ENCODE measurements at regions not wholly inside any gene's neighbourhood (a gene's known extent, or its start where the extent isn't known, plus 50 kb on each side); places are given as distances from the start of the nearest gene placed in this dataset.
"Not testable (repeated sequence)": the region's sequence is repeated elsewhere in the genome, so short reads cannot be mapped to it uniquely, and the experiment has no call there.

DNA sequence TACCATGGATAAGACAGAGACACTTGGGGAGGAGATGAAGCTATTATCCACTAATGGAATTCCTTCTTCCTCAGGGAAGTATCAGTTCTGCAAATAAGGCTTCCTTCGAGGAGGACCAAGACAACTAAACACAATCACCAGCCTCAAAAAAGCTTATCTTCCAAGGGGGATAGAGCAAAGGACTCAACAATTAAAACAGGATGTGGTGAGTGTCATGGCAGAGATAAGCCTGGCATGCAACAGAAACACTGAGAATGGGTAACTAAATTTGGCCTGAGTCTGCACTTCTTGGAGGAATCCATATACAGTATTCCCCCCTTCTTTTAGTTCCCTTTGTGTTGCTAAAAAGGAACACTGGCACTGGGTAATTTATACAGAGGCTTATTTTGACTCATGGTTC lies 1285.2 kb downstream of the GATA3 start:
- no peak for DNase-seq
- Mint-ChIP-seq H3K27ac (no peak overlapping the region), H3K4me3 (no peak overlapping the region), H3K36me3 (ENCODE audit: low read depth) (no peaks in the 10 kb centered on the region), H3K4me1 (no peaks in the 10 kb centered on the region), H3K27me3 (peaks cover 5% of the 10 kb centered on the region), H3K9me3 (no peaks in the 10 kb centered on the region)
- intact Hi-C loops (cut with micrococcal nuclease), result no loop called here

DNA sequence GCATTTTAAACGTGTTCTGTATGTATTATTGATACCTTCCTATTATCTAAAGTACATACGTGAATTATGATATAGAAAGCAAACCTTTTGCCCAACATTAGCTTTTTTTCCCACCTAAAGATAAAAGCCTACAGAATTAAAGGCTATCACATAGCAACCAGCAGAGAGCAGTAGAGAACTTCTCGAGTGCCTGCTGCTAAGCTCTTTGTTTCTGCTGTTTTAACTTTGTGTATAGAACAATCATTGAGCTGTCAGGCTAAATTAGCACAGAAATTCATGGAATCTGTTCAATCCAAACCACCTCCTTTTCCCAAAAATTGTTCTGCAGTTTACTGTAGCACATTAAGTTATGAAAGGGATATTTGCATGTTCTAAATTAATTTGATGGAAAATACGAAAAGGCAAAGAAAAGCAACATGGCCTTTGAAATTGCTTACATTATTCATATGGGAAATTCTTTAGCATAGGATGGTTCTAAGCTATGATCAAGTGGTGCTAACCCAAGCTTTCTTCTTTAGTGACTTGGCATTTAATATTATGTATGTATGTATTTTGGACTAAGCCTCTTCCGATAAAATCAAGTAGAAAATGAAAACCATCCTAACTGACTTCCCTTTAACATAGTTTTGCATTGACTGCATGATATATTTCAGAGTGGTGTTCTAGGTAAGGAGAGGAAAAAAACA lies 1288.5 kb downstream of the GATA3 start:
- Mint-ChIP-seq H3K4me1 (no peaks in the 10 kb centered on the region), H3K9me3 (no peaks in the 10 kb centered on the region), H3K4me3 (no peak overlapping the region), H3K27me3 (peaks cover 3% of the 10 kb centered on the region), H3K36me3 (ENCODE audit: low read depth) (no peaks in the 10 kb centered on the region), H3K27ac (no peak overlapping the region)
- intact Hi-C loops (cut with micrococcal nuclease), result no loop called here
- no peak for DNase-seq

DNA sequence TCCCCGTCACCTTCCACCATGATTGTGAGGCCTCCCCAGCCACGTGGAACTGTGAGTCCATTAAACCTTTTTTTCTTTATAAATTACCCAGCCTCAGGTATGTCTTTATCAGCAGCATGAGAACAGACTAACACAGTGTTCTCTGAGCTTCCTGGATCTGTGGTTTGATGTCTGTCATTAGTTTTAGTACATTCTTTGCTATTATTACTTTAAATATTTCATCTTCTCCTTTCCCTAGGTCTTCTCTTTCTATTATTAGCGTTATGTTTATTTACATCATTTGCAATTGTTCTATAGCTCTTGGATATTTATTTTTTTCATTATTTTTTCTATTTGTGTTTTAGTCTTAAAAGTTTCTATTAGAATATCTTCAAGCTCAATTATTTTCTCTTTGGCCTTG lies 1293.4 kb downstream of the GATA3 start:
- intact Hi-C loops (cut with micrococcal nuclease); DNase-seq; H3K27ac Mint-ChIP-seq; H3K4me3 Mint-ChIP-seq; H3K4me1 Mint-ChIP-seq; H3K9me3 Mint-ChIP-seq; H3K36me3 Mint-ChIP-seq (ENCODE audit: low read depth); H3K27me3 Mint-ChIP-seq: not testable (repeated sequence)

DNA sequence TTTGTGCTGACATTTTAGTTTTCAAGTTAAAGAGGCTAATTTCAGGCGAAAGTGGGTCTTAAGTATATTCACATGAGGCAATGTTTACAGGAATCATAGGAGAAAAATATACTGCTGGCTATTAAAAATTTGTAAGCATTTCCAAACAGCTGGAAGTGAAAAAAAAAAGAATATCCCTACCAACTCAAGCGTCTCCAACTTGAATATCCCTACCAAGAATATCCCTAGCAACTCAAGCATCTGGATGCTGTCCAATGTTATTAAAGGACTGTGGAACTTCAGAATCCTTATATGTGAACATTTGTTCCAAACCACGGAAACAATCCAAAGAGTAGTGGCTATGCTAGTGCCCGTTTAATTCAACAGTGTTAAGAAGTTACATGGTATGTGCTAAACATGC lies 1303.0 kb downstream of the GATA3 start:
- H3K4me3 Mint-ChIP-seq, result no peak overlapping the region
- H3K4me1 Mint-ChIP-seq, result peaks cover 1% of the 10 kb centered on the region
- no peaks in the 10 kb centered on the region for H3K27me3 Mint-ChIP-seq
- intact Hi-C loops (cut with micrococcal nuclease), result no loop called here
- H3K27ac Mint-ChIP-seq, result no peak overlapping the region
- no peaks in the 10 kb centered on the region for H3K9me3 Mint-ChIP-seq
- H3K36me3 Mint-ChIP-seq (ENCODE audit: low read depth), result no peaks in the 10 kb centered on the region
- no peak for DNase-seq

DNA sequence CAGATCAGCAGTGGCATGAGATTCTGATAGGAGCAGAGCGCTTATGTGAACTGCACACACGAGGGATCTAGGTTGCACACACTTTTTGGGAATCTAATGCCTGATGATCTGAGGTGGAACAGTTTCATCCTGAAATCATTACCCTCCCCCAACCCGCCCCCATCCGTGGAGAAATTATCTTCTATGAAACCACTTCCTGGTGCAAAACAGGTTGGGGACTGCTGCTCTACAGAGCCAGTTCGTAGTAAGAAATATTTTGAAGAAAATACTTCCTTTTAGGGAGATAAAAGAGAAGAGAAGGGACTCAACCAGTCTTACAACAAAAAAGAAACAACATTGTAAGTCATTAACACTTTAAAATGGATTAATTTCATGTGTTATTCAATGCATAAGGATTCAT lies 1308.2 kb downstream of the GATA3 start:
- H3K4me3 Mint-ChIP-seq, result no peak overlapping the region
- no peaks in the 10 kb centered on the region for H3K27me3 Mint-ChIP-seq
- H3K27ac Mint-ChIP-seq, result no peak overlapping the region
- intact Hi-C loops (cut with micrococcal nuclease), result no loop called here
- H3K9me3 Mint-ChIP-seq, result no peaks in the 10 kb centered on the region
- peaks cover 3% of the 10 kb centered on the region for H3K4me1 Mint-ChIP-seq
- no peaks in the 10 kb centered on the region for H3K36me3 Mint-ChIP-seq (ENCODE audit: low read depth)
- no peak for DNase-seq

DNA sequence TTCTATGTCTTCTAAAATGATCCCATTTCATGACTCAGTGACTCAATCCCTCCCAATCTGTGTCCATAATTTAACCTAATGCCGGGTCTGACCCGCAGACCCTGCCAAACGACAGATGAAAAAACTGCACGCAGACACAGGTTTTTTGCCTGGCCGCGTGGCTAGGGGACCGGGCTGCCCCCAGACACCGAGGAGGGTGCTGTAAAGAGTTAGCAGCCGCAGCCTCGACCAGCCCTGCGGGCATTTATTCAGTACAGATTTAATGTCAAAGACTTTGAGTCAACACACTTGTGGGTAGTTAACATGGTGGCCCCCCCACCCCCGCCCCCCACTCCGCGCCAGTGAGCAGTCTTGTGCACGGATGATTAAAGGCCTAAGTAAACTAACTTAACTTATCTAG lies 1324.7 kb downstream of the GATA3 start:
- Mint-ChIP-seq H3K9me3 (peaks cover 3% of the 10 kb centered on the region), H3K27me3 (no peaks in the 10 kb centered on the region), H3K27ac (no peak overlapping the region), H3K4me3 (no peak overlapping the region), H3K36me3 (ENCODE audit: low read depth) (no peaks in the 10 kb centered on the region), H3K4me1 (no peaks in the 10 kb centered on the region)
- intact Hi-C loops (cut with micrococcal nuclease), result no loop called here
- no peak for DNase-seq

DNA sequence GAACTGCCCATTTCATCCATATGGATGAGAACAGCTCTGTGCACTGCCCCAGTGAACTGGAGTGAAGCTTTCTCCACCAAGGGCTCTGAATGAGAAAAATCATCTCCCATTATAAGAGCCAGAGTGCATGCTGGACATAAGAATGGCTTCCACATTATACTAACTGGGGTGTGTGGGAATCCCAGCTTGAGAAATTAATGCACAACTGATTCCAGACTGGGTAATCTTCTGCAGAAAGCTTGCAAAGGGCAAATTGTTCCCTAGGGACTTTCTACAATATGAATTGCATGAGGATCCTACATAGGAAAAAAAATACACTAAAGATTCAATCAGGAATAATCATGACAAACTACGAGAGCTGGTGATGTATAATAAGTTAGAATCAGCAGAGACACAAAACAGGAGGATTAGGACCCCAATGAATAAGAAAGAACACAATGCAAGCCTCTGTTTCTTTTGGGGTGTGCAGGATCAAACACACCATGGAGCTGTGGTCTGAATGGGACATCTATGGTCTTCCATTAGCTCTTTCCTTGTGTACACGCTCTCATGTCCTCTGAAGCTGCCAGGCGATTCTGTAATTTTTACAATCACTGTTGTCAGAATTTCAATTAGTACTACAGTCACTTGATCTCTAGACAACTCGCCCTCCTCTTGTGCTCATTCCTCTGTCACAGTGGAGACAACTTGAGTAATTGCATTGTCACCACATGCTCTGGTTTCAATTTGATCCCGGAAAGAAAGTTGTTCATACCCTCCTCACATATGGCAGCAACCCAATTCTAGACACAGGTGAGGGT lies 1327.4 kb downstream of the GATA3 start:
- Mint-ChIP-seq H3K4me1 (no peaks in the 10 kb centered on the region), H3K27ac (no peak overlapping the region), H3K36me3 (ENCODE audit: low read depth) (no peaks in the 10 kb centered on the region), H3K4me3 (no peak overlapping the region), H3K27me3 (no peaks in the 10 kb centered on the region), H3K9me3 (no peaks in the 10 kb centered on the region)
- intact Hi-C loops (cut with micrococcal nuclease), result no loop called here
- no peak for DNase-seq

DNA sequence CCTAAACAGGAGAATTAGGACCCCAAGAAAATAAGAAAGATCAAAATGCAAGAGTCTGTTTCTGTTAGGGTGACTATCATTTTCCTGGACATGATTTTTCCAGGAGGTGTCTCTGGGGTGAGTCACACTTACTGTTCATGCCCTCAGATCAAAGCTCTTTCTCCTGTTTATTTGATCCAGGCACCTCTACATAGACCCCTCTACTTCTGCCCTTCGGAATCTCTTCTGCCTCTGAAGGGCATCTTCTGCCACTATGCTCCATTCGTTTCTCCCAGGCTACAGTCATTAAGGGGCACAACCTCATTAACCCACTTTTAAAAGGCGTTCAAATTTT lies 1328.0 kb downstream of the GATA3 start:
- Mint-ChIP-seq H3K9me3 (no peaks in the 10 kb centered on the region), H3K4me1 (no peaks in the 10 kb centered on the region), H3K27me3 (no peaks in the 10 kb centered on the region), H3K27ac (no peak overlapping the region), H3K4me3 (no peak overlapping the region), H3K36me3 (ENCODE audit: low read depth) (no peaks in the 10 kb centered on the region)
- no peak for DNase-seq
- intact Hi-C loops (cut with micrococcal nuclease), result no loop called here

DNA sequence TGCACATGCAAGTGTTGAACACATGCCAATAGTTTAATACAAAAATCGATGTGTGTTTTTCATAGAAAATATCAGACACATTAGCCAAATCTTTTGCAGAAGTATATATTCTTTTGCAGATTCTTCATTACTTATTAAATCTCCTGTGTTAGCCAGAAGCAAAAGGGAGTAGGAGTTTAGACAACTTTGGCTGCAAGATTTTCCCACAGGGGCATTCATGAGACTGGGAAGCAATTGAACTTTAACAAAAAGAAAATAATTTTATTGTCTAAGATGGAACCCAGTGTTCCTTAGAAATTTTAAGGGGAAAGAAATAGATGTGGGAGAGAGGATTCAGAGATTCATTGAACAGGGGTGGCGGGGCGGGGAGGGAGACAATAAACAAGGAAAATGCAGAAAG lies 1336.0 kb downstream of the GATA3 start:
- no peak for DNase-seq
- no peaks in the 10 kb centered on the region for H3K36me3 Mint-ChIP-seq (ENCODE audit: low read depth)
- H3K9me3 Mint-ChIP-seq, result no peaks in the 10 kb centered on the region

DNA sequence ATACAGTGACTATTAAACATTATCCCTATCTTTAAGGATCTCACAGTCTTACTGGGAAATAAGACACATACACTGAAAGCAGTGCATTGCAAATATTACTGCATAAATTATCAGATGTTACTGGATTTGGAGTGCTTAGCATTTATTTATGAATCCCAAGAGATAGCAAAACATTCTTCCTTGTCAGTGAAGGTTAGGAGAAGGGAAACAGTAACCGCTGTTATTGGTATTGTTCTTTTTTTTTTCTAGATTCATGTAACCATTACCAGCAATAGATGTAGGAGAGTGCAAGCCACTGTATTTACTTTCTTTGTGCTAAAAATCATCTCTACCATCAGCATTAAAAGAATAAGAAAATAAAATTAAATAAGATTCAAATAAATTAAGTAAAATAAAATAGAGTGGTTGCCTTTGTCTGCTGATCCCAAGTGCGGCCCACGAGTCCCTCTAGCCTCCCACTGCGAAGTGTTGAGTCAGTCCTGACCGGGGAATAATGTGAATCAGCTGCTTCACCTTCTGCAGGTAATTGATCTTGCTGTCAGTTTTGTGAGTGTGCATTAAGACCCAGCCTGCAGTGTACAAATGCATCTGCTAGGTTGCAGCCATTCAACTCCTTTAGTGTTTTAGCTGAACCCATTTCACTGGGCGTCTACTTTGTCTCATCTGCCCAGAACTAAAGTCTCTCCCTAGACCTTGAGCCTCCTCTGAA lies 1344.9 kb downstream of the GATA3 start:
- intact Hi-C loops (cut with micrococcal nuclease), result no loop called here
- no peak for DNase-seq
- H3K27ac Mint-ChIP-seq, result no peak overlapping the region
- no peaks in the 10 kb centered on the region for H3K36me3 Mint-ChIP-seq (ENCODE audit: low read depth)
- H3K27me3 Mint-ChIP-seq, result no peaks in the 10 kb centered on the region
- H3K4me1 Mint-ChIP-seq, result peaks cover 2% of the 10 kb centered on the region
- H3K9me3 Mint-ChIP-seq, result no peaks in the 10 kb centered on the region
- no peak overlapping the region for H3K4me3 Mint-ChIP-seq

More for the DNA sequence above, 1336.0 kb downstream of the GATA3 start:
- intact Hi-C loops (cut with micrococcal nuclease), result no loop called here
- Mint-ChIP-seq H3K27ac (no peak overlapping the region), H3K4me3 (no peak overlapping the region), H3K27me3 (no peaks in the 10 kb centered on the region), H3K4me1 (no peaks in the 10 kb centered on the region)

DNA sequence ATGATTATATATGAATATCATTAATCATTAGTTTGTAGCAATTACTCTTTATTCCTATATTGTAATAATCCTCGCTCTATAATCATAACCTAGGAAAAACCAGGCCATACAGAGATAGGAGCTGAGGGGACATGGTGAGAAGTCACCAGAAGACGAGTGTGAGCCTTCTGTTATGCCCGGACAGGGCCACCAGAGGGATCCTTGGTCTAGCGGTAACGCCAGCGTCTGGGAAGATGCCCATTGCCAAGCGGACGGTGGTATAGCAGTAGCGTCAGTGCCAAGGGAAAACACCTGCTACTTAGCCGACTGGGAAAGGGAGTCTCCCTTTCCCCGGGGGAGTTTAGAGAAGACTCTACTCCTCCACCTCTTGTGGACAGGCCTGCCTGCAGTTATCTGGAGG lies 1347.6 kb downstream of the GATA3 start:
- H3K27me3 Mint-ChIP-seq; H3K36me3 Mint-ChIP-seq (ENCODE audit: low read depth); H3K9me3 Mint-ChIP-seq; DNase-seq; H3K4me1 Mint-ChIP-seq; H3K27ac Mint-ChIP-seq; intact Hi-C loops (cut with micrococcal nuclease); H3K4me3 Mint-ChIP-seq: not testable (repeated sequence)

DNA sequence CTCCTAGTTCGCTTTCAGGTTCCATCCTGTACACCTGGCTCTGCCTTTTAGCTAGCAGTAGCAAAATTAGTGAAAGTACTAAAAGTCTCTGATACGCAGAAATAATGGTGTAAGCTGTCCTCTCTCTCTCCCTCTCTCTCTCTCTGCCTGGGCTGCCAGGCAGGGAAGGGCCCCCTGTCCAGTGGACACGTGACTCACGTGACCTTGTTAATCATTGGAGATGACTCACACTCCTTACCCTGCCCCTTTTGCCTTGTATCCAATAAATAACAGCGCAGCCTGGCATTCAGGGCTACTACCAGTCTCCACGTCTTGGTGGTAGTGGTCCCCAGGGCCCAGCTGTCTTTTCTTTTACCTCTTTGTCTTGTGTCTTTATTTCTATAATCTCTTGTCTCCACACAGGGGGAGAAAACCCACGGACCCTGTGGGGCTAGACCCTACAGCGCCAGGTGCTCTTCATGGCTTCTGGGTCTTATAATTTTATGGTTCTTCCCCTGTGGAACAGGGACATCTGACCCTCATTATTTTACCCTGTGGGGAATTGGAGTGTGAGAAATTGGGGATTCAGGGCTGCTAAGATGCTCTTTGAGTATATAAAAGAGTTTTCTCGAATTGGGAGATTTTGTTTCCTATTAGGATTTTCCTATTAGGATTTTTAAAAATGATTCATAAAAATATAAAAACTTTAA lies 1348.2 kb downstream of the GATA3 start:
- H3K4me1 Mint-ChIP-seq; H3K36me3 Mint-ChIP-seq (ENCODE audit: low read depth); intact Hi-C loops (cut with micrococcal nuclease); H3K4me3 Mint-ChIP-seq; DNase-seq; H3K27ac Mint-ChIP-seq; H3K9me3 Mint-ChIP-seq; H3K27me3 Mint-ChIP-seq: not testable (repeated sequence)

DNA sequence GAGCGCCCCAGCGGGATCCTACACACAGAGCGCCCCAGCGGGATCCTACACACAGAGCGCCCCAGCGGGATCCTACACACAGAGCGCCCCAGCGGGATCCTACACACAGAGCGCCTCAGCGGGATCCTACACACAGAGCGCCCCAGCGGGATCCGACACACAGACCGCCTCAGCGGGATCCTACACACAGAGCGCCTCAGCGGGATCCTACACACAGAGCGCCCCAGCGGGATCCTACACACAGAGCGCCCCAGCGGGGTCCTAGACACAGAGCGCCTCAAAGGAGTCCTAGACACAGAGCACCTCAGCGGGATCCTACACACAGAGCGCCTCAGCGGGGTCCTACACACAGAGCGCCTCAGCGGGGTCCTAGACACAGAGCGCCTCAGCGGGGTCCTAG lies 1352.7 kb downstream of the GATA3 start:
- DNase-seq; H3K9me3 Mint-ChIP-seq; H3K27ac Mint-ChIP-seq; H3K4me1 Mint-ChIP-seq; H3K36me3 Mint-ChIP-seq (ENCODE audit: low read depth); H3K4me3 Mint-ChIP-seq; intact Hi-C loops (cut with micrococcal nuclease); H3K27me3 Mint-ChIP-seq: not testable (repeated sequence)

DNA sequence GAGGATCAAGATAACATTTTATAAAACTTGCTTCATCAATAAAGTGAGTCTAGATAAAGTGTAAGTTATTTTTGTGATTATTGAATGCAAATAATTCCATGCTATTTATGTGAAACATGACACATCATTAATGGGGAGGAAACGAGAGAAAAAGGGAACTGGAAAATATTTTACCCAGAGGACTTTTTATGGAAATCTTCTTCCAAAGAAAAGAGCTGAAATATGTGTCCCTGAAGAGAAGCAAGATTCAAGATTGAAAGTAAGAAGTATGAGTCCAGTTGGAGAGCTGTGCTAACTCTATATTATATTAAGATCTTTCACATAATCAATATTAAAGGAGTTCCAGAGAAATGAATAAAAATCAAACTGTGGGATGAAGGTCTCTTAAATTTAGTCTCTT lies 1361.8 kb downstream of the GATA3 start:
- DNase-seq, result no peak
- Mint-ChIP-seq H3K4me1 (no peaks in the 10 kb centered on the region), H3K9me3 (no peaks in the 10 kb centered on the region), H3K27ac (no peak overlapping the region), H3K27me3 (no peaks in the 10 kb centered on the region), H3K36me3 (ENCODE audit: low read depth) (no peaks in the 10 kb centered on the region), H3K4me3 (no peak overlapping the region)
- intact Hi-C loops (cut with micrococcal nuclease), result no loop called here

Data from activated CD4-positive, alpha-beta T cell treated with anti-CD3 and anti-CD28 coated beads, Interleukin-2, amount 10 ng/mL, durations not matched to agents 24 days and 14 days (primary cell).